Fibroblast of pulmonary artery (primary cell): ENCODE measurements at regions not wholly inside any gene's neighbourhood (a gene's known extent, or its start where the extent isn't known, plus 50 kb on each side); places are given as distances from the start of the nearest gene placed in this dataset.

ENCODE experiments used
- DNase-seq: peaks from one replicate; pipeline ENCODE4 v3.0.0-alpha.2; 2010; ENCODE audit warnings: low read depth
- H3K4me3 ChIP-seq: replicated peaks from 2 replicates; pipeline ENCODE4 v1.5.1; 2011; ENCODE audit warnings: low read depth, mild to moderate bottlenecking, control low read depth, low read length, moderate library complexity
- TF ChIP-seq, protein P1 (sequence below): IDR thresholded peaks from 2 replicates; pipeline ENCODE4 v1.5.1; 2011; ENCODE audit warnings: mild to moderate bottlenecking, control low read depth, low read length, inconsistent platforms; ENCODE audit errors: missing control alignments

DNA sequence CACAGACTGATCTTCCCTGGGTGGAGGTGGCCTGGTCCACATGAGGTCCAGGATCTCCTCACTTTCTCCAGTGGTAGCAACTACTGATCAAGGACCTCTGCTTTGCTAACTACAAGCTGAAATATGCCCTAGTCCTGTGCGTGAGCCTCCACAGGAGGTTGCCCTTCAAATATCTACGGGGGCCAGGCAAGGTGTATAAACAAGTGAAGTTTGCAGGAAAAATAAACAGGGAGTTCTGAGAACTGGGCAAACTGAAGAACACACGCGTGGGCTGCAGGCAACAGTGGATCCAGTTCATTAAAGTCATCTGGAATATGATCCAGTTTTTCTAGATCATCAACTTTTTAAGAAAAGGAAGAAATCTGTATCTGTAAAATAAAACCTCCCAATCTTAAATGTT lies 167.5 kb upstream of the NR3C1 start:
- no peak overlapping the region for H3K4me3 ChIP-seq
- TF ChIP-seq, protein P1, sequence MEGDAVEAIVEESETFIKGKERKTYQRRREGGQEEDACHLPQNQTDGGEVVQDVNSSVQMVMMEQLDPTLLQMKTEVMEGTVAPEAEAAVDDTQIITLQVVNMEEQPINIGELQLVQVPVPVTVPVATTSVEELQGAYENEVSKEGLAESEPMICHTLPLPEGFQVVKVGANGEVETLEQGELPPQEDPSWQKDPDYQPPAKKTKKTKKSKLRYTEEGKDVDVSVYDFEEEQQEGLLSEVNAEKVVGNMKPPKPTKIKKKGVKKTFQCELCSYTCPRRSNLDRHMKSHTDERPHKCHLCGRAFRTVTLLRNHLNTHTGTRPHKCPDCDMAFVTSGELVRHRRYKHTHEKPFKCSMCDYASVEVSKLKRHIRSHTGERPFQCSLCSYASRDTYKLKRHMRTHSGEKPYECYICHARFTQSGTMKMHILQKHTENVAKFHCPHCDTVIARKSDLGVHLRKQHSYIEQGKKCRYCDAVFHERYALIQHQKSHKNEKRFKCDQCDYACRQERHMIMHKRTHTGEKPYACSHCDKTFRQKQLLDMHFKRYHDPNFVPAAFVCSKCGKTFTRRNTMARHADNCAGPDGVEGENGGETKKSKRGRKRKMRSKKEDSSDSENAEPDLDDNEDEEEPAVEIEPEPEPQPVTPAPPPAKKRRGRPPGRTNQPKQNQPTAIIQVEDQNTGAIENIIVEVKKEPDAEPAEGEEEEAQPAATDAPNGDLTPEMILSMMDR: no peak

DNA sequence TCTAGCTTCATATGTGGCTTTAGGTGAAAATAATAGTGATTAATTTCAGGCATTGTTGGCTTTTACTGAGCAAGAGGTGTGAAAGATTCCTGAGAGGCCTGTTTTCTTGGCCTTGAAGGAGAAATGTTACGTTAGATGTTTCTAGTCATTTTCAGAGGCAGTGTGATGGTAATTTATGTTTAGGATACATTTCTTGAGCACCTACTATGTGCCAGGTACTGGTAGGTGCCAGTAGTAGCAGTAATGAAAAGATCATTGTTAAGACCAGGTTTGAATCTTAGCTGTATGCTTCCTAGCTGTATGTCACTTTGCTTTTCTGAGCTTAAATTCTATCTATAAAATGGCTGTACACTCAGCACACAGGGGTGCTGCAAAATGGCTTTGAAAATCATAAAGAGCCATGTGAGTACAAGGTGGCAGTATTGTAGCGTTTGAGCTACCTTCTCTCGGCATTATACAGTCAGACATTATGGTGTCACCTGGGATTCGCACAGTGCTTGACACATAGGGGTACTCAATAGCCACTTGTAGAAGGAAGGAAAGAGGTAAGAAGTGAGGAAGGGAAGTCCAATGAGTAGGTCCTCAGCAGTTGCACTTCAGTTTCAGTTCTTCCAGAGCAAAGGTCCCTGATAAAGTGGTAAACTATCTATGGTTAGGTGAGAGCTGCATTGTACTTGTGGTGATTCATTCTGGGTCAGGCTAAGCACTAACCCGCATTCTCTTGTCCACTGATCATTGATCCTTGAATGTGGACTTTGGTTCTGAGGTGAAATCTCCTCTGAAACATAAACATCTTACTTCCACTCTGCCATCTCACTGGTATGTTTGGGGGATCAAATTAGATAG lies 166.5 kb upstream of the NR3C1 start:
- TF ChIP-seq, protein P1: no peak
- no peak overlapping the region for H3K4me3 ChIP-seq
- DNase-seq: no peak

More for the DNA sequence above, 167.5 kb upstream of the NR3C1 start:
- no peak for DNase-seq

DNA sequence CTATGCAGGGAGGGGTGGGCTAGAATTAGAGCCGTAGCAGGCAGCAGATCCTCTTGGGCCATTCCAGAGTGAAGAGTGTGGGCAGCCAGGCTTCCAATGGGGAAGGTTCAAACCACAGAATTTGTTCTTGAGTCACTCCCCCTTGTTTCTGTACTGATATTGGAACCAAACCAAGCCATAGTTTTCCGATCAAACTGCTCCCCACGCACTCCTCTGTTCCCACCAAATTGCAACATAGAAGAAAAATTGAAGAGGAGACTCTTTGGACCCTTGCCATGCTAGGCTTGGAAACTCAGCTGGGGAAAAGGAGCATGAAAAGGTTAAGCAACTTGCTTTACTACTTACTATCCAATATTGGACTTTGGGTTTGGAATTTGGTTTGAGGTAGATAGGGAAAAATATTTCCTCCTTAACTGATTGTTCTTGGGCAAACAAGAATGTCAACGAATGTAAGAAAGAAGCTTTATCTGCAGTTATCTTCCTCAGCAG lies 165.8 kb upstream of the NR3C1 start:
- DNase-seq: peak; percentile 97
- no peak overlapping the region for H3K4me3 ChIP-seq
- TF ChIP-seq, protein P1: no peak

DNA sequence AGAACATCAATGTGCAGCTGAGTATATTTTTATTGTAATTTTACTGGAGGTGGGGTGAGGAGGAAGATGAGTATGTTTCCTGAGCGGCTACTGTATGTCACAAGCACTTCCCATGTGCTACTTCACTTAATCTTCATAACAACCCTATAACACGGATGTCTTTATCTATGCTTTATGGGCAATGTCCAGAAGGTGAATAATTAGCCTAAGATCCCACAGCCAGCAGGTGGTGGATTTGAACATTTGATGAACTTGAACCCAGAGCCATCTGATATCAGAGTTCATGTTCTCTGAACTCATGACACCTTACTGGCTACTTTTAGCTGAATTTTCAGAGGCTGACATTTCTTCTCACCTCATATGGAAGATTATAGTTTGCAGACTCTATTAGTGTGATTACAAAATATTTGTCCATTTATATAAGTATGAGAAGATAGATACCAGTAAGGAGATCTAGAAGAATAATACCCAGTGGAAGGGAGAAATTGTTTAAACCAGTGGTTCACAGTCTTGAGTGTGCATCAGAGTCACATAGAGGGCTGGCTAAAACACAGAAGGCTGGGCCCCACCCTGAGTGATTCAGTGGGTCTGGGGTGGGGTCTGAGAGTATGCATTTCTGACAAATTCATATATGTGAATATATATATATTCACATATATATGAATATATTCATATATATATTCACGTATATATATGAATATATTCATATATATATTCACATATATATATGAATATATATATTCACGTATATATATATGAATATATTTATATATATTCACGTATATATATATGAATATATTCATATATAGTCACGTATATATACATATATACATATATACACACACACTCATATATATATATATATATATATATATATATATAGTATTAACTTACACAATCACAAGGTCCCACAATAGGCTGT lies 164.4 kb upstream of the NR3C1 start:
- DNase-seq: no peak
- no peak overlapping the region for H3K4me3 ChIP-seq
- TF ChIP-seq, protein P1: no peak

DNA sequence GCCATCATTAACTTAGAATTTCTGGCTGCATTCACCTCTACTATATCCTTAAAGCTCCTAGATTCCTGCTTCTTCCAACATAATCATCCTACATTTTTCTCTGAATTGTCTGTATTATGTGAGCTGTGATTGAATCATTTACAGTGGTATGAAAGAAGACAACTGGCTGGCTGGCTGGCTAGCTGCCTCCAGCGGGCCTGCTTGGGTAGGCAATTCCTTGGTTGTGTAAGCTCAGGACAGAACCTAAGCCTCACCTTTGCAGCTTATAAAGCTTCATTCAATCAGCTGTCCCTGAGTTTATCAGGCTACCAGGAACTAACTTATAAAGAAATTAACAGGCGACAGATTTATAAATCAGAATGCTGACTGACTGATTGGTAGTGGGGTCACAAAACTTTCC lies 162.7 kb upstream of the NR3C1 start:
- no peak overlapping the region for H3K4me3 ChIP-seq
- DNase-seq: no peak
- TF ChIP-seq, protein P1: no peak

DNA sequence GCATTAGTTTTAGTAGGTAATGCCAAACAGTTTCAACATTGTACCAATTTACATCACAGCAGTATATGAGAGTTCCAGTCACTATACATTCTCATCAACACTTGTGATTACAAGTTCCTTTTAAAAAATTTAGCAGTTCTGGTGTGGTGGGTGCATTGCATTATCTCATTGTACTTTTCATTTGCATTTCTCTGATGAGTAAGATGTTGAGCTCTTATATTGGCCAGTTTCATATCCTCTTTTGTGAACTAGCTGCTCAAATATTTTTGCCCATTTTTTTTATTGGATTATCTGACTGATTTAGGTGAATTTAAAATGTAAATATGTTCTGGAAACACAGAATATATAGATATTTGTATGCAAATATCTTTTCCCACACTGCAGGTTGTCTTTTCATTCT lies 160.9 kb upstream of the NR3C1 start:
- no peak for DNase-seq
- no peak overlapping the region for H3K4me3 ChIP-seq
- TF ChIP-seq, protein P1: no peak
